ENCODE measurements at regions not wholly inside any gene's neighbourhood (a gene's known extent, or its start where the extent isn't known, plus 50 kb on each side); places are given as distances from the start of the nearest gene placed in this dataset.

GRCh38 chr2:123530004-123530403, 495.1 kb upstream of the CNTNAP5 start:
- H3K27me3 Mint-ChIP-seq (ENCODE audit: insufficient read depth) = no peaks in the 10 kb centered on the region
- no peak overlapping the region for H3K27ac Mint-ChIP-seq
- Histone ChIP-seq H3K9me3 (ENCODE audit: control insufficient read depth, low read length) (peaks cover 12% of the 10 kb centered on the region), H3K27ac (ENCODE audit: low read depth, low read length) (no peak overlapping the region), H3K27me3 (ENCODE audit: control insufficient read depth, insufficient read depth, low read length, poor library complexity, severe bottlenecking) (no peaks in the 10 kb centered on the region), H3K36me3 (ENCODE audit: control insufficient read depth, insufficient read depth, low read length) (no peaks in the 10 kb centered on the region), H3K9ac (ENCODE audit: extremely low read depth, low read length, poor library complexity, severe bottlenecking) (no peak overlapping the region), H3K4me1 (ENCODE audit: control insufficient read depth, insufficient read depth, low read length) (no peaks in the 10 kb centered on the region), H3K4me3 (ENCODE audit: low read length) (no peak overlapping the region)
- H3K4me1 Mint-ChIP-seq = no peaks in the 10 kb centered on the region
- no peak for TF ChIP-seq CTCF (conservative IDR thresholded peaks at IDR 0.05)
- H3K9me3 Mint-ChIP-seq = peaks cover 18% of the 10 kb centered on the region
- H3K36me3 Mint-ChIP-seq (ENCODE audit: low read depth) = no peaks in the 10 kb centered on the region
- DNase-seq = no peak
- WGBS, 2 experiments (ENCODE audit: insufficient coverage in 1 of 2, insufficient read length in 1 of 2) = 100% methylated on average over 1 of the region's 1 CpG; no CpG with 5 or more reads in 1 of the 2 experiments
- H3K4me3 Mint-ChIP-seq = no peak overlapping the region

DNA sequence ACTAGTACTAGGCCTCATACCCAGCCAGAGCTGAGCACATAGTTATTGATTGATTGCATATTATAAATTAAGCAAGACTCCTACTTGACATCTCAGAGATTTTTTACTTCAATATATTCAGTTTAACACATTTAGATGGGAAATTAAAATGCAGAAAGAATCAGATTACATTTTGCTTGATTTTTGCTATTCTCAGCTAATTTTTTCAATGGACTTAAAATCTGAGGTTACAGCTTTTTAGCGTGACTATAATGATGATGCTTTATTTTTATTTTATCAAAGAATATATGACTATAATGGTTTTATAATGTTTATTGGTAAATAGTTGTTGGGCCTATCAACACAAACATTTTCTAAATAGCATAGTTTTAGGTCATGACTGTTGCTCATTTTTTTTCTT, 493.0 kb upstream of the CNTNAP5 start:
- Mint-ChIP-seq H3K4me1 (no peaks in the 10 kb centered on the region), H3K36me3 (ENCODE audit: low read depth) (no peaks in the 10 kb centered on the region), H3K4me3 (no peak overlapping the region), H3K27me3 (ENCODE audit: insufficient read depth) (no peaks in the 10 kb centered on the region), H3K27ac (no peak overlapping the region), H3K9me3 (peaks cover 13% of the 10 kb centered on the region)
- Histone ChIP-seq H3K9ac (ENCODE audit: extremely low read depth, low read length, poor library complexity, severe bottlenecking) (no peak overlapping the region), H3K27ac (ENCODE audit: low read depth, low read length) (no peak overlapping the region), H3K27me3 (ENCODE audit: control insufficient read depth, insufficient read depth, low read length, poor library complexity, severe bottlenecking) (no peaks in the 10 kb centered on the region), H3K4me3 (ENCODE audit: low read length) (no peak overlapping the region), H3K36me3 (ENCODE audit: control insufficient read depth, insufficient read depth, low read length) (no peaks in the 10 kb centered on the region), H3K9me3 (ENCODE audit: control insufficient read depth, low read length) (peaks cover 12% of the 10 kb centered on the region), H3K4me1 (ENCODE audit: control insufficient read depth, insufficient read depth, low read length) (no peaks in the 10 kb centered on the region)
- WGBS, 2 experiments (ENCODE audit: insufficient coverage in 1 of 2, insufficient read length in 1 of 2) = no CpG with 5 or more reads among the region's 1 CpG
- TF ChIP-seq CTCF (conservative IDR thresholded peaks at IDR 0.05) = no peak
- no peak for DNase-seq

- Mint-ChIP-seq H3K4me3 (no peak overlapping the region), H3K4me1 (no peaks in the 10 kb centered on the region), H3K9me3 (peaks cover 14% of the 10 kb centered on the region), H3K36me3 (ENCODE audit: low read depth) (no peaks in the 10 kb centered on the region), H3K27ac (no peak overlapping the region), H3K27me3 (ENCODE audit: insufficient read depth) (no peaks in the 10 kb centered on the region)
- Histone ChIP-seq H3K36me3 (ENCODE audit: control insufficient read depth, insufficient read depth, low read length) (no peaks in the 10 kb centered on the region), H3K9ac (ENCODE audit: extremely low read depth, low read length, poor library complexity, severe bottlenecking) (no peak overlapping the region), H3K27me3 (ENCODE audit: control insufficient read depth, insufficient read depth, low read length, poor library complexity, severe bottlenecking) (no peaks in the 10 kb centered on the region), H3K4me3 (ENCODE audit: low read length) (no peak overlapping the region), H3K27ac (ENCODE audit: low read depth, low read length) (no peak overlapping the region), H3K9me3 (ENCODE audit: control insufficient read depth, low read length) (peaks cover 12% of the 10 kb centered on the region), H3K4me1 (ENCODE audit: control insufficient read depth, insufficient read depth, low read length) (no peaks in the 10 kb centered on the region)
- no peak for DNase-seq
- no peak for TF ChIP-seq CTCF (conservative IDR thresholded peaks at IDR 0.05)
- WGBS, 2 experiments (ENCODE audit: insufficient coverage in 1 of 2, insufficient read length in 1 of 2) = 100% methylated on average over 2 of the region's 2 CpGs; no CpG with 5 or more reads in 1 of the 2 experiments
Measured at GRCh38 chr2:123532994-123533393, 492.1 kb upstream of the CNTNAP5 start.
